IMR-90 (cell line): ENCODE measurements at regions not wholly inside any gene's neighbourhood (a gene's known extent, or its start where the extent isn't known, plus 50 kb on each side); places are given as distances from the start of the nearest gene placed in this dataset.

Experiments used
- CEBPB ChIP-seq: IDR thresholded peaks from 2 replicates; pipeline ENCODE4 v1.6.1; 2012; ENCODE audit warnings: low read depth, low read length, improper control_type of control experiment
- MAFK ChIP-seq: IDR thresholded peaks from 2 replicates; pipeline ENCODE4 v1.6.1; 2012; ENCODE audit warnings: low read depth, low read length, improper control_type of control experiment
- MXI1 ChIP-seq: IDR thresholded peaks from 2 replicates; pipeline ENCODE4 v1.6.1; 2012; ENCODE audit warnings: low read depth, mild to moderate bottlenecking, low read length, moderate library complexity, borderline replicate concordance
- POLR2A ChIP-seq: IDR thresholded peaks from 2 replicates; pipeline ENCODE4 v1.6.1; 2012; ENCODE audit warnings: mild to moderate bottlenecking, low read depth, low read length
- RAD21 ChIP-seq: IDR thresholded peaks from 2 replicates; pipeline ENCODE4 v1.6.1; 2012; ENCODE audit warnings: low read length, improper control_type of control experiment
- RFX5 ChIP-seq: IDR thresholded peaks from 2 replicates; pipeline ENCODE4 v1.8.0; 2012; ENCODE audit warnings: low read depth, mild to moderate bottlenecking, low read length, moderate library complexity
- TF ChIP-seq, protein P1 (sequence below): conservative IDR thresholded peaks from 2 replicates; pipeline ENCODE4 v1.5.1; 2012; ENCODE audit warnings: mild to moderate bottlenecking, low read depth, low read length, improper control_type of control experiment

DNA sequence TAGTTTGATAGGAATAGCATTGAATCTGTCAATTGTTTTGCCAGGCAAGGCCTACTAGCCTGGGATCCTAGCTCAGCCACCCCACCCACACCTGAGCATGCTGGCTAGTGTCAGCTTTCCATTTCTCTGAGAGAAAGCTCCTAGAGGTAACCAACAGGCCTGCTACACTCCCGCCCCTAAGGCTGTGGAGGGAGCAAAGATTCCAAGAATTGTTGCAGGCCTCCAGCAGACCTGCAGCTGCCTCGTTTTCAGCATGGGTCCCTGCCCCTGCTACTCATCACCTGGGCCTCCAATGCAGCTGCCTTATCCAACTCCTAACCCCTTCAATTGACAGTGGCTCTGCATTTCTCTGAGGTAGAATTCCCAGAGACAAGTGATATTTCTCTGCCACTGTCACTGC lies 852.4 kb upstream of the MDGA2 start:
- TF ChIP-seq RFX5, result no peak
- TF ChIP-seq, protein P1, sequence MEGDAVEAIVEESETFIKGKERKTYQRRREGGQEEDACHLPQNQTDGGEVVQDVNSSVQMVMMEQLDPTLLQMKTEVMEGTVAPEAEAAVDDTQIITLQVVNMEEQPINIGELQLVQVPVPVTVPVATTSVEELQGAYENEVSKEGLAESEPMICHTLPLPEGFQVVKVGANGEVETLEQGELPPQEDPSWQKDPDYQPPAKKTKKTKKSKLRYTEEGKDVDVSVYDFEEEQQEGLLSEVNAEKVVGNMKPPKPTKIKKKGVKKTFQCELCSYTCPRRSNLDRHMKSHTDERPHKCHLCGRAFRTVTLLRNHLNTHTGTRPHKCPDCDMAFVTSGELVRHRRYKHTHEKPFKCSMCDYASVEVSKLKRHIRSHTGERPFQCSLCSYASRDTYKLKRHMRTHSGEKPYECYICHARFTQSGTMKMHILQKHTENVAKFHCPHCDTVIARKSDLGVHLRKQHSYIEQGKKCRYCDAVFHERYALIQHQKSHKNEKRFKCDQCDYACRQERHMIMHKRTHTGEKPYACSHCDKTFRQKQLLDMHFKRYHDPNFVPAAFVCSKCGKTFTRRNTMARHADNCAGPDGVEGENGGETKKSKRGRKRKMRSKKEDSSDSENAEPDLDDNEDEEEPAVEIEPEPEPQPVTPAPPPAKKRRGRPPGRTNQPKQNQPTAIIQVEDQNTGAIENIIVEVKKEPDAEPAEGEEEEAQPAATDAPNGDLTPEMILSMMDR, result no peak
- no peak for TF ChIP-seq RAD21
- no peak for TF ChIP-seq CEBPB
- no peak for TF ChIP-seq POLR2A
- no peak for TF ChIP-seq MXI1
- no peak for TF ChIP-seq MAFK
